ENCODE measurements at regions not wholly inside any gene's neighbourhood (a gene's known extent, or its start where the extent isn't known, plus 50 kb on each side); places are given as distances from the start of the nearest gene placed in this dataset.

GRCh38 chr2:145339646-145340045 is 819.7 kb upstream of the ZEB2 start:
- H3K27ac ChIP-seq: no peak overlapping the region
- TF ChIP-seq, protein P1, sequence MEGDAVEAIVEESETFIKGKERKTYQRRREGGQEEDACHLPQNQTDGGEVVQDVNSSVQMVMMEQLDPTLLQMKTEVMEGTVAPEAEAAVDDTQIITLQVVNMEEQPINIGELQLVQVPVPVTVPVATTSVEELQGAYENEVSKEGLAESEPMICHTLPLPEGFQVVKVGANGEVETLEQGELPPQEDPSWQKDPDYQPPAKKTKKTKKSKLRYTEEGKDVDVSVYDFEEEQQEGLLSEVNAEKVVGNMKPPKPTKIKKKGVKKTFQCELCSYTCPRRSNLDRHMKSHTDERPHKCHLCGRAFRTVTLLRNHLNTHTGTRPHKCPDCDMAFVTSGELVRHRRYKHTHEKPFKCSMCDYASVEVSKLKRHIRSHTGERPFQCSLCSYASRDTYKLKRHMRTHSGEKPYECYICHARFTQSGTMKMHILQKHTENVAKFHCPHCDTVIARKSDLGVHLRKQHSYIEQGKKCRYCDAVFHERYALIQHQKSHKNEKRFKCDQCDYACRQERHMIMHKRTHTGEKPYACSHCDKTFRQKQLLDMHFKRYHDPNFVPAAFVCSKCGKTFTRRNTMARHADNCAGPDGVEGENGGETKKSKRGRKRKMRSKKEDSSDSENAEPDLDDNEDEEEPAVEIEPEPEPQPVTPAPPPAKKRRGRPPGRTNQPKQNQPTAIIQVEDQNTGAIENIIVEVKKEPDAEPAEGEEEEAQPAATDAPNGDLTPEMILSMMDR (conservative IDR thresholded peaks at IDR 0.05; ENCODE audit: low read depth): no peak
- no peak for DNase-seq (ENCODE audit: low spot score)
- POLR2A ChIA-PET (ENCODE audit: low non-redundant PET): no interaction called here
- CTCF ChIA-PET: no interaction called here

- TF ChIP-seq, protein P1 (conservative IDR thresholded peaks at IDR 0.05; ENCODE audit: low read depth): no peak
- H3K27ac ChIP-seq: no peak overlapping the region
- ChIA-PET CTCF (no interaction called here), POLR2A (ENCODE audit: low non-redundant PET) (no interaction called here)
- no peak for DNase-seq (ENCODE audit: low spot score)
These were observed 812.4 kb upstream of the ZEB2 start for GRCh38 chr2:145332210-145332898.

DNA sequence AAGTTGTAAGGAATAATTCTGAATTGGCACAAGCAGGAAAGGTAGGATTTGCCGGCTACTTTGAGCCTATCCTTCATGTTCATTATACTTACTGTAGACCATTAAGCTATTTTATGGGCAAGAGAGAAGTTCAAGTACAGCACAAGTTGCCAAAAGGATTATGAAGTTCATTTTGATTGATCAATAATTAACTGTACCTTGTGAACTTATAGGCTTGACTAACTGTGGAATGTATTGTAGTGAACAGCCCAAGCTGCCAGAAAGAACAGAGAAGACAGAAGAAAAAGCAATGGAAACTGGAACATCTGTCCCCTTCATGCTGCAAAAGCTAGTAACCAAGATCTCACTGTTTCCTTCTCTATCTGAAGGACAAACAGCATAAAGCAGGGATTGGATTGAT is 810.1 kb upstream of the ZEB2 start:
- ChIA-PET CTCF (no interaction called here), POLR2A (ENCODE audit: low non-redundant PET) (no interaction called here)
- H3K27ac ChIP-seq: no peak overlapping the region
- DNase-seq (ENCODE audit: low spot score): no peak
- TF ChIP-seq, protein P1 (conservative IDR thresholded peaks at IDR 0.05; ENCODE audit: low read depth): no peak

DNA sequence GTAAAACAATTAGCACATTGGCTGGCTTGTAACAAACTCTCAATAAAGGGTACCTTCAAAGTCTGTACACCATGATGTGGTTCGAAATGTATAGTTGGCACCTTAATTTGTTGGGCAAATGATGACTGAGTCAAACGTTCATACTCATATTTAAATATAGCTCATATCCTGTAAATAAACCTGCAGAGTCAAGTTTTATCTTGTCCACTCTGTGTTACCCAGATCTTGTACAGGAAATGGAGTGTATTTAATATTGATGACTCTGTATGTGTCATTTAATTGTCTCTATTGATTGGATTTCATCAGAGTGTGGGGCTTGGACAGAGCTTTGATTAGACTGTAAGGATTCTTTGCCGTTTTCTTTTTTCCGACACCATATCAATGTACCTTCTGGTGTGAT is 805.6 kb upstream of the ZEB2 start:
- no peak overlapping the region for H3K27ac ChIP-seq
- peak; percentile 53 for DNase-seq (ENCODE audit: low spot score)
- ChIA-PET CTCF (no interaction called here), POLR2A (ENCODE audit: low non-redundant PET) (no interaction called here)
- TF ChIP-seq, protein P1 (conservative IDR thresholded peaks at IDR 0.05; ENCODE audit: low read depth): no peak

DNA sequence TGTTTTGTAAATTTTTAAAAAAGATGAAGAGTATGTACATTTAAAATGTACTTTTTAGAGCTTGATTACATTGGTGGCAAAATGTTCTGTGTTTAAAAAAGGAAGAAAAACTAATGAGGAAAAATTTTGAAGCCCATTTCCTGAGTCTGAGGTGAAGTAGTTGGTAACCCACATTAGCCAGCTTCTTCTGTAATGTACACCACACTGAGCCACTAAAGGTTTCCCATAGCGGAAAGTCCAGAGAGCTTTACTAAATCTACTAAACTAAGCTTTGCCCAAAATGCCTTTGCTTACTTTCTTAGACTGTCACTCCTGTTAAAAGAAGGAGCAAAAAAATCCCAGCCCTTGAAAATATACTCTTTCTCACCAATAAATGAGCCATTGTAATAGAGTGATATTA is 804.8 kb upstream of the ZEB2 start:
- TF ChIP-seq, protein P1 (conservative IDR thresholded peaks at IDR 0.05; ENCODE audit: low read depth): no peak
- POLR2A ChIA-PET (ENCODE audit: low non-redundant PET): no interaction called here

GRCh38 chr2:145323512-145323911 is 803.6 kb upstream of the ZEB2 start:
- CTCF ChIA-PET: interaction anchor here (0.6 kb wide), 1 partner anchor 1213 kb away, joined by 5 read pairs; no protein-coding TSS in a partner anchor
- H3K27ac ChIP-seq: no peak overlapping the region
- peak; percentile 22 for DNase-seq (ENCODE audit: low spot score)
- TF ChIP-seq, protein P1 (conservative IDR thresholded peaks at IDR 0.05; ENCODE audit: low read depth): no peak
- POLR2A ChIA-PET (ENCODE audit: low non-redundant PET): no interaction called here

More for the DNA sequence above, 804.8 kb upstream of the ZEB2 start:
- no peak for DNase-seq (ENCODE audit: low spot score)
- H3K27ac ChIP-seq: no peak overlapping the region
- CTCF ChIA-PET: no interaction called here
